ENCODE measurements at regions not wholly inside any gene's neighbourhood (a gene's known extent, or its start where the extent isn't known, plus 50 kb on each side); places are given as distances from the start of the nearest gene placed in this dataset.
"Not testable (repeated sequence)": the region's sequence is repeated elsewhere in the genome, so short reads cannot be mapped to it uniquely, and the experiment has no call there.

GRCh38 chrX:151042842-151043241, 59.7 kb downstream of the HMGB3 start:
- DNase-seq = no peak

GRCh38 chrX:151066373-151066772, 83.2 kb downstream of the HMGB3 start:
- DNase-seq = not testable (repeated sequence)

GRCh38 chrX:151073767-151074166, 90.6 kb downstream of the HMGB3 start:
- DNase-seq = no peak

GRCh38 chrX:151081016-151081415, 95.4 kb upstream of the GPR50 start:
- DNase-seq = no peak

- DNase-seq = peak; percentile 52
Measured at GRCh38 chrX:151082077-151082948, 94.1 kb upstream of the GPR50 start.

- no peak for DNase-seq
Measured at GRCh38 chrX:151084454-151084853, 91.9 kb upstream of the GPR50 start.

GRCh38 chrX:151085207-151085606, 91.2 kb upstream of the GPR50 start:
- DNase-seq = no peak

GRCh38 chrX:151088221-151088620, 88.2 kb upstream of the GPR50 start:
- no peak for DNase-seq

GRCh38 chrX:151099001-151099400, 77.4 kb upstream of the GPR50 start:
- DNase-seq = no peak

- DNase-seq = no peak
Measured at GRCh38 chrX:151100799-151101198, 75.6 kb upstream of the GPR50 start.

GRCh38 chrX:151113200-151113599, 63.2 kb upstream of the GPR50 start:
- DNase-seq = not testable (repeated sequence)
